A673 (cell line): ENCODE measurements at regions not wholly inside any gene's neighbourhood (a gene's known extent, or its start where the extent isn't known, plus 50 kb on each side); places are given as distances from the start of the nearest gene placed in this dataset.

Experiments
- EZH2 ChIP-seq: fragments of 200-600 bp; sonication (generic); IDR thresholded peaks from 2 replicates; pipeline ENCODE4 v1.6.1; 2017; ENCODE audit warnings: borderline replicate concordance, low read depth, mild to moderate bottlenecking, mixed read lengths, antibody characterized with exemption, low read length; ENCODE audit not compliant: poor library complexity, severe bottlenecking
- TF ChIP-seq, protein P1 (sequence below): fragments of 300-800, 200-600 bp; sonication (generic); conservative IDR thresholded peaks from 2 replicates; pipeline ENCODE4 v1.5.1; 2017; ENCODE audit warnings: low read depth, mild to moderate bottlenecking, antibody characterized with exemption, low read length, moderate library complexity, mixed read lengths

DNA sequence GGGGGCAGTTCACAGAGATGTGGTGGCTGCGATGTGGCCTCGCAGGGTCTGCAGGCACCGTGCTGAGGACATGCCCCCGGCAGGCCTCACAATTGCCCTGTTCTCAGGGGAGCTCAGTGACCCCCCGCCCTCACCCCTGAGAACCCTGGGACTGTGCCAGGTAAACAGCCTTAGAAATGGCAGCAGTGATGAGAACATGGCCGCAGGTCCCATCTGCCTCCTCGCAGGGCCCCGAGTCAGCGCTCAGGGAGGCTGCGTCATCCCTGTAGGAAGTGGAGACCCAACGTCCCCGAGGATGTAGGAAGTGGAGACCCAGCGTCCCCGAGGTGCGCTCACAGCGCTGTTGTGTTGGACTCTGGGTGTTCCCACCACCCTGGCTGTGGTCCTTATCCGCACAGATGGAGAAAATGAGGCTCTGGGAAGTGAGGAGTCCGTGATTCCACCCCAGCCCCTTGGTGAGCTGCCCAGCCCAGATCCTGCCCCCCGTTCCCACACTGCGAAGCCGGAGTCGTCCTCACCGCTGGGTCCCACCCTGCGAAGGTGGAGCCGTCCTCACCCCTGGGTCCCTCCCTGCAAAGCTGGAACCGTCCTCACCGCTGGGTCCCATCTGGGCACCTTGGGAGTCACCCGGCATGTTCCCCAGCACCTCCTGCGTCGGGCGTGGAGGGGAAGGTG is 1086.8 kb downstream of the BRD1 start:
- TF ChIP-seq, protein P1, sequence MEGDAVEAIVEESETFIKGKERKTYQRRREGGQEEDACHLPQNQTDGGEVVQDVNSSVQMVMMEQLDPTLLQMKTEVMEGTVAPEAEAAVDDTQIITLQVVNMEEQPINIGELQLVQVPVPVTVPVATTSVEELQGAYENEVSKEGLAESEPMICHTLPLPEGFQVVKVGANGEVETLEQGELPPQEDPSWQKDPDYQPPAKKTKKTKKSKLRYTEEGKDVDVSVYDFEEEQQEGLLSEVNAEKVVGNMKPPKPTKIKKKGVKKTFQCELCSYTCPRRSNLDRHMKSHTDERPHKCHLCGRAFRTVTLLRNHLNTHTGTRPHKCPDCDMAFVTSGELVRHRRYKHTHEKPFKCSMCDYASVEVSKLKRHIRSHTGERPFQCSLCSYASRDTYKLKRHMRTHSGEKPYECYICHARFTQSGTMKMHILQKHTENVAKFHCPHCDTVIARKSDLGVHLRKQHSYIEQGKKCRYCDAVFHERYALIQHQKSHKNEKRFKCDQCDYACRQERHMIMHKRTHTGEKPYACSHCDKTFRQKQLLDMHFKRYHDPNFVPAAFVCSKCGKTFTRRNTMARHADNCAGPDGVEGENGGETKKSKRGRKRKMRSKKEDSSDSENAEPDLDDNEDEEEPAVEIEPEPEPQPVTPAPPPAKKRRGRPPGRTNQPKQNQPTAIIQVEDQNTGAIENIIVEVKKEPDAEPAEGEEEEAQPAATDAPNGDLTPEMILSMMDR, result no peak
- no peak for TF ChIP-seq EZH2
